Esophagus squamous epithelium (tissue), 4 donors: ENCODE measurements at regions not wholly inside any gene's neighbourhood (a gene's known extent, or its start where the extent isn't known, plus 50 kb on each side); places are given as distances from the start of the nearest gene placed in this dataset.
"Not testable (repeated sequence)": the region's sequence is repeated elsewhere in the genome, so short reads cannot be mapped to it uniquely, and the experiment has no call there.

Source experiments
- CTCF ChIP-seq, 6 experiments: fragments of 450-650 bp in 4 of 6; fragments of 200-600 bp in 2 of 6; sonication (generic) in 2 of 6; IDR thresholded peaks; one replicate each; pipeline ENCODE4 v1.5.1; 2016 to 2019; ENCODE audit warnings: antibody characterized with exemption in 6 of 6, mild to moderate bottlenecking in 4 of 6, moderate library complexity in 4 of 6
- POLR2A ChIP-seq, 4 donors: fragments of 450-650 bp; IDR thresholded peaks; one replicate each; pipeline ENCODE4 v1.6.1; 2017; ENCODE audit warnings: antibody characterized with exemption in 4 of 4, mild to moderate bottlenecking in 4 of 4, moderate library complexity in 3 of 4

- TF ChIP-seq POLR2A, CTCF (IDR thresholded peaks at IDR 0.05): not testable (repeated sequence)
Observed at GRCh38 chr6:4629789-4630188, 146.4 kb upstream of the CDYL start.
